Hindlimb muscle (tissue), 1 donor: ENCODE measurements at regions not wholly inside any gene's neighbourhood (a gene's known extent, or its start where the extent isn't known, plus 50 kb on each side); places are given as distances from the start of the nearest gene placed in this dataset.
"Not testable (repeated sequence)": the region's sequence is repeated elsewhere in the genome, so short reads cannot be mapped to it uniquely, and the experiment has no call there.

Experiments
- DNase-seq: peaks from one replicate; pipeline ENCODE4 v3.0.0-alpha.2; 2013

DNA sequence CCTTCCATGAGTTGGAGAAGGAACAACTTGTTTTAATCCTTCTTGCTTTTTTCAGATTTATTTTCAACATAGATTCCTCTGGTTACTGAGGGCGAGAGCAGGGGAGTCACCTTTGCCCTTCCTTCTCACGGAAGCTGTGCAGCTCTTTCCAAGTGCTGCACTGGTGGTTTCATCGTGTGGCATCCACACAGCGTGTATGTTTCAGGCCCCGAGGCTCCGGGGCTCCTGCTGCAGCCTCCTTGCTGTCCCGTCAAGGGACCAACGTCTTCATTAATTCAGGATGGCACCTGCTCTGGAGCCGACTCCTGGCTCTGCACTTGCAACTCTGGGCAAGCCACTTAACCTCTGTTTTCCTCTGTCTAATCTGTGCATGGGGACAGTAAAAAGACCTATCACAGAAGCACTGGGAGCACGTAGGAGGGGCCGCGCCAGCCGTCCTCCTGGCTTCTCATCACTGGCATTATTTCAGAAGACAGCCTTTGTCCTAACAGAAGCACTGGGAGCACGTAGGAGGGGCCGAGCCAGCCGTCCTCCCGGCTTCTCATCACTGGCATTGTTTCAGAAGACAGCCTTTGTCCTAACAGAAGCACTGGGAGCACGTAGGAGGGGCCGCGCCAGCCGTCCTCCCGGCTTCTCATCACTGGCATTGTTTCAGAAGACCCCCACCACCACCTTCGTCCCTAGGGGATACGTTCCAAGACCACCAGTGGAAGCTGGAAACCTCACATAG, 117.8 kb upstream of the NKX1-1 start:
- DNase-seq, result no peak

DNA sequence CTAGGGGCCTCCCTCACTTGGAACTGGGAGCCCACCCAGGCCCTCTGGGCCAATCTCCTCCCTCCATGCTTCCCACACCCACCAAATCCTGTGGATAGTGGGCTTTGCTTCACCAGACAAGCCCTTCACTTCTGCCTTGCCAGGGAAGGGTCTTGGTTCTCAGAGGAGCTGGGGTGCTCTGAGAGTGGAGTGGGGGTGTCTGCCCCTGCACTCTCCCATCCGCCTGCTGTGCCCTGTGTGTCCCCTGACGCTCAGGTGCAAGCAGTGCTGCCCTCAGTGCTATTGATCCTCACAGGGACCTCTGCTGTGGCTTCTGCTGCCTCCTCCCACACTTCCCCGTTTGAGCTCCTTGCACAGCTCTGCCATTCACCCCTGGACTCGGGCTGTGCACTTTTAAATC, 117.3 kb upstream of the NKX1-1 start:
- DNase-seq, result no peak

DNA sequence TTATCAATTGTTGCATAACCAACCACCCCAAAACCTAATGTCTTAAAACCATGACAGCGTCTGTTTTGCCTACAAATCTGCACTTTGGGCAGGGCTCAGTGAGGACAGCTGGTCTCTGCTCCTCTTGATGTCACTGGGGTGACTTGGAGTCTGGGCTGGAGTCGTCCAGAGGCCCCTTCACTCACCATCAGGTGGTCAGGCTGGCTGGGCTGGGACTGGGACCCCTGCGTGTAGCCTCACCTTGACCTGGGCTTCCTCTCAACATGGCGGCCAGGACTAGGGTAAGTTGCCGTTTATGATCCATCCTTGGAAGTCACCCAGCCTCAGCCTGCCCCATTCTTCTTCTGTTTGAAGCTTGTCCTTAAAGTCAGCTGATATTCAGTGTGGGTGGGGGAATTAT, 116.8 kb upstream of the NKX1-1 start:
- no peak for DNase-seq

DNA sequence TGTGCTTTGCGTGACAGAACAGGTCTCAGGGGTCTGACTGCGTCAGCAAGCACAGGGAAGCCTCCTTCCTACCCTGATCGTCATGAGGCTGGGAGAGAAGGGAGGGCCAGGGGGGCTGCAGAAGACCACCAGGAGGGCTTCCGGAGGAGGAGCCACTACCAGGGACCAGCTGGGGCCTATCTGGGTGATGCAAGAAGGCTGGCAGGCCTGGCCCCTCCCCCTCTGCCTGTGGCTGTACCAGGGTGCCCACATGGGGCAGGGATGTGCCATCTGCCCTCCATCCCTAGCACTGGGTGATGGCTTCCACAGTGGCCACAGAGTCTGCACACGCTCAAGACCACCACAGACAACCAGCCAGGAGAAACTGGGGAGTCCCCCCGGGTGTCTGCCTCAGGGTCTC, 116.4 kb upstream of the NKX1-1 start:
- DNase-seq, result no peak

DNA sequence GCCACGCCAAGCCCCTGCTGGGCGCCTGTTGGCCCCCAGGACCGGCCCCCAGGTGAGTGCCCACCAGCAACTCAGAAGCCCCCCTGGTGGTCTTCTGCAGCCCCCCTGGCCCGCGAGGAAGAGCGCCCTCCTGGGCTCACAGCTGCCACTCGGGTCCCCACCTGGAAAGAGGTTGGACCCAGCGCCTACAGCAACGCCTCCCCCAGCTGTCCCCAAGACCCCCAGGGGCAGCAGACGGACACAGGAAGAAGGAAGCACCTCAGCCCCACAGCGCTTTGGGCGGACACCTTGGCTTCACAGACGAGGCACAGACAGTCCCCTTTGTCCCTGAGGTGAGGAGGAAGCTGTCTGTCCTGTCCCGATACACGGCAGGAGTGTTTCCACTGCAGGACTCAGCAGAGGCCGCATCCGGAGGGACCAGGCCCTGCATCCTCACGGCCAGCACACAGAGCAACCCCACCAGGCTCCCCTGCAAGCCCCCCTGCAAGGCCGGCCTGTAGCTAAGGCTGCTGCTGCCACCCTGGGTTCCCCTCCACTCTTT, 115.6 kb upstream of the NKX1-1 start:
- DNase-seq, result no peak

DNA sequence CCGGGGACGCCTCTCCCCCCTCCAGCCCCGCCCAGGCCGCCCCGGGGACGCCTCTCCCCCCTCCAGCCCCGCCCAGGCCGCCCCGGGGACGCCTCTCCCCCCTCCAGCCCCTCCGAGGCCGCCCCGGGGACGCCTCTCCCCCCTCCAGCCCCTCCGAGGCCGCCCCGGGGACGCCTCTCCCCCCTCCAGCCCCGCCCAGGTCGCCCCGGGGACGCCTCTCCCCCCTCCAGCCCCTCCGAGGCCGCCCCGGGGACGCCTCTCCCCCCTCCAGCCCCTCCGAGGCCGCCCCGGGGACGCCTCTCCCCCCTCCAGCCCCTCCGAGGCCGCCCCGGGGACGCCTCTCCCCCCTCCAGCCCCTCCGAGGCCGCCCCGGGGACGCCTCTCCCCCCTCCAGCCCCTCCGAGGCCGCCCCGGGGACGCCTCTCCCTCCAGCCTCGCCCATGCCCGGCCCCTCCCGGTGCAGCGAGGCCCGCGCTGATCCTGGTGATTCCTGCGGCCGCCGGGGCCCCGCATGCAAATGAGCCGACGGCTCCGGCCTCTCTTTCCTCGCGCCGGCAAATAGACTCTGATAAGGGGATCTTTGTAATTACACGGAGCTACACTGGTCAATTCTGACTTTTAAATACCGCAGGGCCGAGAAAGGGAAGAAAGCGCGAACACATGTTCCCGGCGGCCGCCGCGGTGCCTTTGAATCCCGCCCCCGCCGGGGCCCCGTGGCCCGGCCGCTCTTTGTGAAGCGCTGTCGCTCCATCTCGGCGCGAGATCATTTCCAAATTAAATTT, 114.7 kb upstream of the NKX1-1 start:
- not testable (repeated sequence) for DNase-seq

DNA sequence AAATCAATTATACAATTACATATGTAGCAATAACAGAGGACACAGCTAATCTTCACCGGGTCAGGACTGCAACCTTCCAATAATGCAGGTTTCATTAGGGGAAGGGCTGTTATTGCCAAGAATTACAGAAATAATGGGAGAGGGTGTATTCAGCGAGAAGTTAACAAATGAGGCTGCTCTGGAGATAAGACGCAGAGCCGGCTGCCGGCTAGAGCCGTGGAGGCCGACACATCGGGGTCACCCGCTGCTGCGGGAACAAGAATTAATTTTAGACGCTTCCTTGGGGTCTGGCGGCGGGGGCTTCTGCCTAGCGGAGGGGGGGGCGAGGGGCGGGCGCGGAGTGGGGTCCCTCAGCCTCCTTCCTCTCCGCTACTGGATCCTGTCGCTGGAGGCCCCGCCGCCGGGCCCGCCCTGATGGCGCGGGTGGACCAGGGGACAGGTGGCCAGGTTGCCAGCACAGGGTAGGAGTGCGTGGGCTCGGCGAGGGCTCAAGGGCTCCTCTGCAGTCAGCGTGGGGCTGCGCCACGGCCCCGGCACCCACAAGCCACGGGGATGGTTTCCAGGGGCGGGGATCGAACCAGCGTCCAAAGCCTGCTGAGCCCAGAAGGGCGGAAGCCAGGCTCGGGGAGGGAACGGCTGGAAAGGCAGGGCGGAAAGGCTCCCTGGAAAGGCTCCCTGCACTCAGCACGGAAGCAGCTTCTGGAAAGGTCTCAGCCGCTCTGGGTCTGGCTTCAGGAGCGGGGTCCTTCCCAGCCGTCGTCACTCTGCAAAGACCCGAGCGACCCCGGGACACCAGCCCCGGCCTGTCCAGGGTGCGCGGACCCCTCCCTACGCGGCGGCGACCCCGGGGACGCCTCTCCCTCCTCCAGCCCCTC, 113.8 kb upstream of the NKX1-1 start:
- no peak for DNase-seq

DNA sequence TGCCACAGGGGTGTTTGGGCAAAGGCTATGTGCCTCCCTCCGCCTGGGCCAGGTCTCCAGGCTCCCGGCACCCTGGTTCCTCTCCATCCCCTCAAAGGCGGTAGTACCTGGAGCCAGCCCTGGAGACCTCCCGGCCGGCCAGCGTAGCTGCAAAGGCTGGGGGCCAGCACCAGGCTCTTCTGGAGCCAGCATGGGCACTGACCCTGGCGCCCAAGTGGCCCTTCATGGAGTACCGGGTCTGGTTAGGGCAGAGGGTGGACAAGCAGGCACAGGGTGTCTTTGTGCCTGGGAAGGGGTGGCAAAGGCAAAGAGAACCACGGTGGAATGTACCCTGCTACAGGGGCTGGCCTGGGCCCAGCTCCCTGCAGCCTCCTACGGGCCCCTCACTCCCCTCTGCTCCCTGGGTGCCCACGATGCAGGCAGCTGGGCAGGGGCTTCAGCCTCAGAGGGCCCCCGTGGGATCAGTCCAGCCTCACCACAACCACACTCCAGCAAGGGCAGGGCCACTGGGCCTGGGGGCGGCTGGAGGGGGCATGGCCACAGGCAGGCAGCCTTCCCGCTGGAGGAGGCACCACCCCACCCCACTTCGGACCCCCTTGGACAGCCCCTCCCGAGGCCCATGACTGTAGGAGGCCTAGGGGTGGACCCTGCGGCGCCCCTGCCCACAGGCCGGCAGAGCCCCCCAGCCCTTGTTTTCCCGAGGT, 112.9 kb upstream of the NKX1-1 start:
- DNase-seq, result no peak

DNA sequence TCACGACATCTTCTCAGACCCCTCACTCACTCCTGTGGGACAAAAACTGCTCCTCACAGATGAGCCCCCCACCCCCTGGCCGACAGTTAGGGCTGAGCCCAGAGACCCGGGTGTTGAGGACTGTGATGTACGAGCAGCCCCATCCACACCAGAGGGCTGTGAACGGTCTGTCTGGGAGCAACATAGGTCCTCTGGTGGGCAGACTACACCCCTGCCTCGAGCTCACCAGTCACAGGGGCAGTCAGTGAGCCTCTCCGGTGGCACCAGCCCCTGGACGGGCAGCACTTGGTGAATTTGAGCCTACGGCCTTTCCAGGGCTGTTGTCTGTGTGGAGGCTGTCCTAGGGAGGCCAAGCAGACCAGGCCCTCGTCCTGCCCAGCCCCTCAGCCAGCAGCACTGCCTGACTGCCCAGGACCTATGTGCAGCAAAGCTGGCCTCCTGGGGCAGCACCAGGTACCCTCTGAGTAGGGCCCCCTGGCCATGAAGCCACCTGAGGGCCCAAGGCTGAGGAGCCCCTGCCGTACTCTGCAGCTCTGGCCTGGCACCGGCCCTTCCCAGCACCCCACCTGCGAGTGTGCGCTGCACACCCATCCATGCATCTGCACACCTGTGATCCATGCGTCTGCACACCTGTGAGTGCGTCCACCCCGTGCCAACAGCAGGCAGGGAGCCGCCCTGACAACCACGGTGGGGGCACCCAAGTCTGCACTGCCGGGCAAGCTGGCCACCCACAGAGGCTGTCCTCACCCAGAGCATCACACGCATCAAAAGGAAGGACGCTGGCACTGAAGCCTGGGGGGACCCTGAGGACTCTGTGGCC, 111.6 kb upstream of the NKX1-1 start:
- DNase-seq, result no peak

DNA sequence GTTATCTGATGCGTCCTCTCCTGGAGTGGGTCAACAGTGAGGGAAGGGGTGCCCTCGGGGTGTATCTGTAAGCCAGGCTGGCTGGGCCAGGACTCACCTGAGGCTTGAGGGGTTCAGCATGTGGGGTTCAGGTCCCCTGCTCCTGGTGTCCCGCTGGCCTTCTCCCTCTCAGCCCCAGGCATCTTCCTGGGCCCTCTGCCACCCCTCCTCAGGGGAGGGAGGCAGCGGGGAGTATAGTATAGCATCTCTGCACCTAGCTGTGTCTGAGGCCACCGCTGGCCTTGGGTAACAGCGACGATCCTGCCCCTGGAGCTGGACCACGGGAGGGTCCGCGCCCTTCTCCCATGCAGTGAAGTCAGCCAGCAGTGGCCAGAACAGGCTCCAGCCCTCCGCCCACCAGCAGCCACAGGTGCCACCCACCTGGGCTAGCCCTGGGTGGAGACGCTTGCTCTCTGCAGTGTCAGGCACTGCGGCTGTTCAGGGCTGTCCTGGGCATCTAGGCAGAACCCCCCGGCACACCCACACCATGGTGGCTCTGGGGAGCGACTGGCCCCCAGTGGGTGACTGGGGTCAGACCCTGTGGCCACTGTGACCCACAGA, 110.7 kb upstream of the NKX1-1 start:
- DNase-seq, result no peak

DNA sequence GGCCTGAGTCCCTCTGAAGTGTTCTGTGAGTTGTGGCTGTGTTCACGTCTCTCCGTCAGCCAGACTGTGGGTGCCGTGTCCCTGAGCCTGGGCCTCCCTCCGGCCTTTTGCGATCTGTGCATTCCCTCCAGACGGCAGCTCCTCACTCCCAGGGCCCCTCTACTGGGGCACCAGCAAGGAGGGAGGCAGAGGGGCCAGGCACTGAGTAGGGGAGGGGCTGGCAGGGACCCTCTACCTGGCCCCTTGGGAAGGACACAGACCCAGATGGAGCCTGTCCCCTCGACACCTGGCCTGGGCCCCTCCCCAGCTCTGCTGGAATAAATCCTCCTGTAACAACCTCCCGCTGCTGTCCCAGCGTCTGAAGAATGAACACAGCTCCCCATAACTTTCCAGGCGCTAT, 110.0 kb upstream of the NKX1-1 start:
- DNase-seq, result no peak

DNA sequence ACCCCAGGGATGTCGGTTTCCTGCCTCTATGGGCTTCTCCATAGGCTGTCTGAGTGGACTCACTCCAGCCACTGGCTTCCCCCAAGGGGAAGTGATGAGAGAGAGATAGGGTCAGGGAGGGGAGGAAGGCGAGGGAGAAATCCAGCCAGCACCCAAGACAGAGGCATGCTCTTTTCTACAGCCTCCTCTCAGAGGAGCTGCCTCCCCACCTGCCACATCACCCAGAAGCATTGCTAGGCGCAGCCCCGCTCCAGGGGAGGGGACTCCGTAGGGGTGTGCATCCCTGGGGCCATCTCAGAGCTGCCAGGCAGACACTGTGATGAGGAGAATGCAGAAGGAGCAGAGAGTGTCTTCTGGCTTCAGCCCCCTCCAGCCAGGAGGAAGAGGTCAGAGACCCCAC, 109.5 kb upstream of the NKX1-1 start:
- DNase-seq, result no peak

DNA sequence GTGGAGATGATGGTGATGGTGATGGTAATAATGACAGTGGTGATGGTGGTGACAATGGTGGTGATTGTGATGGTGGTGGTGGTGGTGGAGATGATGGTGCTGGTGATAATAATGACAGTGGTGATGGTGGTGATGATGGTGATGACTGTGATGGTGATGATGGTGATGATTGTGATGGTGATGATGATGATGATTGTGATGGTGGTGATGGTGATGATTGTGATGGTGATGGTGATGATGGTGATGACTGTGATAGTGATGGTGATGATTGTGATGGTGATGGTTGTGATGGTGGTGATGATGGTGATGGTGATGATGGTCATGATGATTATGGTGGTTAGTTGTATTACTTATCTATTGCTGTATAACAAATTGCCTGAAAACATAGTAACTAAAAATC, 108.9 kb upstream of the NKX1-1 start:
- no peak for DNase-seq

DNA sequence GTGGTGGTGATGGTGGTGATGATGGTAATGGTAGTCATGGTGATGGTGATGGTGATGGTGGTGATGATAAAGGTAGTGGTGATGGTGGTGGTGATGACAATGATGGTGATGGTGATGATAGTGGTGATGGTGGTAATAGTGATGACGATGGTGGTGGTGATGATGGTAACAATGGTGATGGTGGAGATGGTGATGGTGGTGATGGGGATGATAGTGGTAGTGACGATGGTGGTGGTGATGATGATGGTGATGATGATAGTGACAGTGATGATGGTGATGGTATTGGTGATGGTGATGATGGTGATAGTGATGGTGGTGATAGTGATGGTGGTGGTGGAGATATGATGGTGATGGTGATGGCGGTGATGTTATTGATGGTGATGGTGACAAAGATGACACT, 108.4 kb upstream of the NKX1-1 start:
- DNase-seq, result no peak

DNA sequence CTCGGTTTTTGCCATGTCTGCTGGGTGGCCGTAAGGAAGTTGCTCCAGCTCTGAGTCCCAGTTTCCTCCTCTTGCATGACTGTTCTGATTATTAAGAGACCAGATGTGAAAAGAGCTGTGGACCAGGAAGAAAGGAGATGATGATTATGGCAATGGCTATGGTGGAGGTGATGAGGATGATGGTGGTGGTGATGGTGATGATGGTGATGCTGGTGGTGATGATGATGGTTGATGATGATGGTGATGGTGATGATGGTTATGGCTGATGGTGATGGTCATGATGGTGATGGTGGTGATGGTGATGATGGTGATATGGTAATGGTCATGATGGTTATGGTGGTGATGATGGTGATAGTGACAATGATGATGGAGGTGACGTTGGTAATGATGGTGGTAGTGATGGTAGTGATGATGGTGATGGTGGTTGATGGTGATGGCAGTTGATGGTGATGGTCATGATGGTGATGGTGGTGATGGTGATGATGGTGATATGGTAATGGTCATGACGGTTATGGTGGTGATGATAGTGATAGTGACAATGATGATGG, 107.8 kb upstream of the NKX1-1 start:
- no peak for DNase-seq

DNA sequence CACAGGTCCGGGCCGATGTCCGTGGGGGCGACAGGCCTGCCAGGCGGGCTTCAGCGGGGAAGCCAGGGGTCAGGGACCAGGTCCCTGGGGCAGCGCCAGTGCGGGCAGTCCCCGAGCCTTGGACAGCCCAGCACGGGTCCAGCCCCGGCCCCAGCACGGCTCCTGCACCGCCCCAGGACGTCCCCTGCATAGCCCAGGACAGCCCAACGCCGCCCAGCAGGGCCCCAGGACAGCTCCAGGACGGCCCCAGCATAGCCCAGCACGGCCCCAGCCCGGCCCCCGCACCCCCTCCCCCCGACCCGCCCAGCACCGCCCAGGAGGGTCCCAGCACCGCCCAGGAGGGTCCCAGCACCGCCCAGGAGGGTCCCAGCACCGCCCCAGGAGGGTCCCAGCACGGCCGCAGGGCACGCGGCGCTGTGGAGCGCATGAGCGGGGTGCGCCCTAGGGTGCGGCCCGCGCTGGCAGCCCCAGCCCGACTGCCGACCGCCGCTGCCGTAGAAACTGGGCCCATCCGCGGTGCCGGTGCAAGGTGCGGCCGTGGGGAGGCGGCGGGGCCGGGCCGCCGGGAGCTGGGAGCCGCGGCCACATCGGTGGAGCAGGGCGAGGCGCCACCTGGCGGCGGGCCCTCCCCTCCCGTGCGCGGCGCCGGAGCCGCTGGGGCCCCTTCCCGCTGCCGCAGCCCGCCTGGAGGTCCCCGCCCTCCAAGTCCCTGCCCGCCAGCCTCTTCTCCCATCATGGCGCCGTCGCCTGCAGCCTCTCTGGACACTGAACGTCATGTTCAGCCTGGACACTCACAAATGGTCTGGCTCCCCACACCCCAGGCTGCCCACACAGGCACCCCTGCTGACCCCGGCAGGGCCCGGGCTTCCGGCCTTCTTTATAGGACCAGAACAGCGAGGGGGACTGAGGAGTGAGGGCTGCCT, 106.8 kb upstream of the NKX1-1 start:
- DNase-seq, result peak; percentile 34

DNA sequence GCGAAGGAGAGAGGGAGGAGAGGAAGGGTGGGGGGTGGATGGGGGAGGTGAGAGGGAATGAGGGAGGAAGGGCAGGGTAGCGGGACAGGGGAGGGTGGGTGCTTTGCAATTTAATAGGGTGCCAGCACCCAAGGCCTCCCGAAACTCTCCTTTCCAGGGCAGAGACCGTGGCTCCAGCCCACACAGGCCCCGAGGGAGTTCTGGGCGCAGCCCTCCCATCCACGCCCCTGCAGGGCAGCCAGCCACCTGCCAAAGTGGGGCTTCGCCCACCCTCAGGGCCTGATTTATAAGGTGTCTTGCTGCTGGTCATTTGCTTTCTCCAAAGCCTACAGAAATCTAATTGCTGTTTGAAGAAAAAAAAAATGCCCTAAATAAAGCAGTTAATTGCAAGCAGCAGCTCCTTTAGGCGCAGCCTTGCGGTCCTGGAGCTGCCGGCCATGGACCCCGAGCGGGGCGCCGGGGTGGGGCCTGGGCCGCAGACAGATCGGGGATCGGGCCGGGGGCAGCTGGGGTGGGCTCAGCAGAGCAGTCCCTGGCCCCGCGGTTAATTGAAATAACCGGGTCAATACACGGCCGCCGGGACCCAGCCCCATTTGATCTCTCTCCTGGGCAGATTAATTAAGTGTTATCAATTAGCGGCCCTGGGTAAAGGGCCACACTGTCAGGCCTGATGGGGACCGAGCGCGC, 106.0 kb upstream of the NKX1-1 start:
- DNase-seq, result no peak

DNA sequence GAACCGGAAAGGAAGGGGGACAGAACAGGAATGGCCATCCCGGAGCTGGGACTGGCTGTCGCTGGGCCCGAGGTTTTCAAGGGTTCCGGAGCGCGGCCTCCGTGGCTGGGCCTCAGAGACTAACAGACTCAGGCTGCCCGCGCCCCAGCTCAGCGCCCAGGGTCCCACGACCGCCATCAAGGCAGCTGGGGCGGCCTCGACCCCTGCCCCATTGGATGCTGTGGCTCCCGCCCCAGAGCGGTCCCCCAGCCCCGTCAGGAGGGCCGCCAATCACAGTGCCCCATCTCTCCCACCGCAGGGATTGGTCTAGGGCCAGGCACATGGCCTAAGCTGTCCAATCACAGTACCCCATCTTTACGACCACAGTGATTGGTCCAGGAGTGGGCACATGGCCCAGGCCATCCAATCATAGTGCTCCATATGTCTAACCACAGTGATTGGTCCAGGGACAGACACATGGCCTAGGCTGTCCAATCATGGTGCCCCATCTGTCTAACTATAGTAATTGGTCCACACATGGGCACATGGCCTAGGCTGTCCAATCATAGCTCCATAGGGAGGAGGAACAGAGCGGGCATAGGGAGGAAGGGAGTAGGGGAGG, 105.3 kb upstream of the NKX1-1 start:
- no peak for DNase-seq

DNA sequence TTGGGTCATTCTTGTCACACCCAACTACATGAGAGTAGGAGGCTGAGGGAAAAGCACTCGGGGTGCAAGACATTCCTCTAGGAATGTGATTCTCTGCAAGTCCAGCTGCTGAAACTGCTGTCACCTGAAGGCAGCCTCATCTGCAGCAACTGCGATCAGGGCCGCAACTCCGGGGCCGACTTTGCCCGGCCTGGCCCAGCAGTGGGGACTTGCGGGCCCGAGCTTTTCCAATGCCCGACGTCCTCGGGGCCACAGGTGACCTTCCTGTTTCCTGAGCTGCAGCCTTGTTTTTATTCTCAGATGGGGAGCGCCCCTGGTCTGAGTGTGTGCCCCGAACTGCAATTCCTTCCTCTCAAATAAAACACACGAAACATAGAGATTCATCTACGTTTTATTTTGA, 104.7 kb upstream of the NKX1-1 start:
- DNase-seq, result no peak
